Upper lobe of right lung (tissue), 1 donor: ENCODE measurements at regions not wholly inside any gene's neighbourhood (a gene's known extent, or its start where the extent isn't known, plus 50 kb on each side); places are given as distances from the start of the nearest gene placed in this dataset.

Experiments used
- ATAC-seq: fragments of 200-7000 bp; cut with Tn5 transposase; one replicate; pipeline ENCODE4 v1.9.1; 2020; ENCODE audit warnings: mild to moderate bottlenecking, moderate library complexity
- DNase-seq: peaks from one replicate; pipeline ENCODE4 v3.0.0-alpha.2; 2020
- H3K27ac ChIP-seq: fragments of 200-600 bp; one replicate; pipeline ENCODE4 v1.8.0; 2022
- H3K27me3 ChIP-seq: fragments of 200-600 bp; one replicate; pipeline ENCODE4 v1.8.0; 2022; ENCODE audit warnings: mild to moderate bottlenecking
- H3K36me3 ChIP-seq: fragments of 200-600 bp; one replicate; pipeline ENCODE4 v1.8.0; 2022
- H3K4me1 ChIP-seq: fragments of 200-600 bp; one replicate; pipeline ENCODE4 v1.8.0; 2022
- H3K4me3 ChIP-seq: fragments of 200-600 bp; one replicate; pipeline ENCODE4 v1.8.0; 2022; ENCODE audit warnings: mild to moderate bottlenecking
- H3K9me3 ChIP-seq: fragments of 200-600 bp; one replicate; pipeline ENCODE4 v1.8.0; 2022
- intact Hi-C: fragments of 100-400 bp; cut with DNase I; formaldehyde crosslinking; loops from one replicate; pipeline ENCODE4 v1.11.0; 2022
- TF ChIP-seq, protein P1 (sequence below): fragments of 200-600 bp; IDR thresholded peaks from one replicate; pipeline ENCODE4 v1.8.0; 2022; ENCODE audit warnings: antibody characterized with exemption
- donor health status: DM: no; HTN: yes; CAD: no; lungs with severe emphysema.

DNA sequence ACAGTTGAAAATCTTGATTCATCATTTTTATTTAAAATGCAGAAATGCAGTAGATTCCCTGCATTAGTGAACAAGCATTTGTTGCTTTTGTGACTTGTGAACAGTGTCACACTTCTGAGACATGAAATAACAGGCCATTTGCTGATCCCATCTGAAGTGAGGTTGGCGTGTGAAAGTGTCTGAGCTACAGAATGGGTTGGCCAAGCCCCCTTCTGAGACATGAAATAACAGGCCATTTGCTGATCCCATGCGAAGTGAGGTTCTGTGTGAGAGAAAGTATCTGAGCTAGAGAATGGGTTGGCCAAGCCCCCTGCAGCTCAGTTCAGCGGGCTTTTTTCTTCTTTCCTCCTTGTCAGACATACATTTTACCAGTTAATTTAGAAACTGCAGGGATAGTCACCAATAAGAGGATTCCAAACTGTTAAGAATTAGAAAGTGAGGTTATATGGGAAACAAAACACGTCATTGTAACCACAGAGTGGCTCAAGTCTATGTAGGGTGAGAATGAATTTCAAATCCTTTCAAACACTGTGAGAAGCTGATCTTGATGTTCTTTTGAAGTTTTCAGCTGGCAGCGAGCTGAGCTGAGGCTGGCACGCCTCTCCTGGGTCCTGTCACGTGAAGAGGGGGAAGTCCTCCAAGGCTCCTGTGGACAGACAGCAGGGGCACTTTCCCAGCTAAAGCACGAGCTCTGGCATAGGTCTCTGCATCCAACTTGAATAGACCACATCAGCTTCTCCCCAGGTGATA lies 339.2 kb upstream of the SALL3 start:
- intact Hi-C loops, result no loop called here
- Histone ChIP-seq H3K36me3 (no peaks in the 10 kb centered on the region), H3K9me3 (no peaks in the 10 kb centered on the region), H3K4me1 (peaks cover 7% of the 10 kb centered on the region), H3K4me3 (no peak overlapping the region), H3K27me3 (no peaks in the 10 kb centered on the region), H3K27ac (no peak overlapping the region)
- peak; percentile 23 for ATAC-seq
- TF ChIP-seq, protein P1, sequence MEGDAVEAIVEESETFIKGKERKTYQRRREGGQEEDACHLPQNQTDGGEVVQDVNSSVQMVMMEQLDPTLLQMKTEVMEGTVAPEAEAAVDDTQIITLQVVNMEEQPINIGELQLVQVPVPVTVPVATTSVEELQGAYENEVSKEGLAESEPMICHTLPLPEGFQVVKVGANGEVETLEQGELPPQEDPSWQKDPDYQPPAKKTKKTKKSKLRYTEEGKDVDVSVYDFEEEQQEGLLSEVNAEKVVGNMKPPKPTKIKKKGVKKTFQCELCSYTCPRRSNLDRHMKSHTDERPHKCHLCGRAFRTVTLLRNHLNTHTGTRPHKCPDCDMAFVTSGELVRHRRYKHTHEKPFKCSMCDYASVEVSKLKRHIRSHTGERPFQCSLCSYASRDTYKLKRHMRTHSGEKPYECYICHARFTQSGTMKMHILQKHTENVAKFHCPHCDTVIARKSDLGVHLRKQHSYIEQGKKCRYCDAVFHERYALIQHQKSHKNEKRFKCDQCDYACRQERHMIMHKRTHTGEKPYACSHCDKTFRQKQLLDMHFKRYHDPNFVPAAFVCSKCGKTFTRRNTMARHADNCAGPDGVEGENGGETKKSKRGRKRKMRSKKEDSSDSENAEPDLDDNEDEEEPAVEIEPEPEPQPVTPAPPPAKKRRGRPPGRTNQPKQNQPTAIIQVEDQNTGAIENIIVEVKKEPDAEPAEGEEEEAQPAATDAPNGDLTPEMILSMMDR, result no peak
- no peak for DNase-seq

GRCh38 chr18:78641689-78642231 lies 337.9 kb upstream of the SALL3 start:
- H3K4me1 ChIP-seq, result peaks cover 7% of the 10 kb centered on the region

DNA sequence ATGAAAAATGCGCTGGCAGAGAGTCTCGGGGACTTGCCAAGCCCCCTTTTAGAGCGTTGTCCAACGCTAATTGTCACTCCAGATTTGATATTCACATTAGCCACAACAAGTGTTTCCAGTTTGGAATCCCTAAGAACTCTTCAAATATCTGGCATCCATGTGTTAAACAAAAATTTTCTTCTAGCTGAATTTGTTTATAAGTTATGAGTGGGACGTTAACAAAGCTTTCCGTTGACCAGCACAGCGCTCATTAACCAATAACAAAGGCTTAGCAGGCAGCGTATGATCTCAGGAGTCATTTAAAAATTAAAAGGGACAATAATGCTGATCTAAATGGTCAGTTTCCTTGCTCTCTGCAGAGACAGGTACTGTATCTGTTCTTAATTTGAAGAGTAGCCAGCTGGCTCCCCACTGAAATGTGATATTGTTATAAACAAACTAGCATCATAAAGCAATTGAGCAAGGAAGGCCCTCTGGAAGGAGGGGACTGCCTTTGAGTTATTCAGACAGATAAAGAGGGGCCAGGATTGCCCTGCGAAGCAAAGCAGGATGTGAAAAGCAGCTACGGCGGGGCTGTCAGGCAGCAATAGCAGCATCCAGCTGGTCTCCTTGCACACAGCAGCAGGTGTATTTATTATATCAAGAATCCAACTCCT lies 337.2 kb upstream of the SALL3 start:
- Histone ChIP-seq H3K27me3 (no peaks in the 10 kb centered on the region), H3K36me3 (no peaks in the 10 kb centered on the region), H3K4me1 (peaks cover 7% of the 10 kb centered on the region), H3K27ac (no peak overlapping the region), H3K4me3 (no peak overlapping the region), H3K9me3 (no peaks in the 10 kb centered on the region)
- TF ChIP-seq, protein P1, result no peak
- intact Hi-C loops, result no loop called here
- no peak for DNase-seq
- ATAC-seq, result no peak

More at GRCh38 chr18:78641689-78642231, 337.9 kb upstream of the SALL3 start:
- Histone ChIP-seq H3K36me3 (no peaks in the 10 kb centered on the region), H3K9me3 (no peaks in the 10 kb centered on the region), H3K27ac (no peak overlapping the region), H3K4me3 (no peak overlapping the region), H3K27me3 (no peaks in the 10 kb centered on the region)
- ATAC-seq (peak; percentile 61), DNase-seq (no peak)
- intact Hi-C loops, result no loop called here
- TF ChIP-seq, protein P1, result no peak

GRCh38 chr18:78643004-78643403 lies 336.6 kb upstream of the SALL3 start:
- intact Hi-C loops, result no loop called here
- TF ChIP-seq, protein P1, result no peak
- peak; percentile 70 for ATAC-seq

DNA sequence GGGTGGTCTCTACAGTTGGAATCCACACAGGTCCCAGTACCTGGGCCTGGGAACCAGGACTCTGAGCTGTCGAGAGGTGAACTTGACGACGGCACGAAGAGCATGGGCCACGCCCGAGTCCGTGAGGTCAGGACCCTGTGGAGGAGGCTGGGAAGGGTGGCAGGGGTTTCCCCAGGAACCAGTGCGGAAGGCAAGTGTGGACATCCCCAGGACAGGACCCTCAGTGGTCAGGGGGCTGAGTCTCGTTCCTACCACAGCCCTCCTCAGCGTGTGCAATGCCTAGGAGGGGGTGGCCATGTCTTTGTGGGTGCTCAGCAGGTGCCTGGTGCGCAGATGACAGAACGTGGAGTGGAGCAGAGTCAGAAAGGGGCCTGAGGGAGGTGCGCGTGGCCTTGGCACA lies 335.6 kb upstream of the SALL3 start:
- Histone ChIP-seq H3K27me3 (no peaks in the 10 kb centered on the region), H3K9me3 (no peaks in the 10 kb centered on the region), H3K27ac (no peak overlapping the region), H3K36me3 (no peaks in the 10 kb centered on the region), H3K4me1 (peaks cover 7% of the 10 kb centered on the region), H3K4me3 (no peak overlapping the region)
- TF ChIP-seq, protein P1, result no peak
- intact Hi-C loops, result no loop called here
- DNase-seq, result no peak
- no peak for ATAC-seq

More at GRCh38 chr18:78643004-78643403, 336.6 kb upstream of the SALL3 start:
- DNase-seq, result no peak
- H3K4me3 ChIP-seq, result no peak overlapping the region
- H3K27ac ChIP-seq, result no peak overlapping the region
- H3K27me3 ChIP-seq, result no peaks in the 10 kb centered on the region
- no peaks in the 10 kb centered on the region for H3K36me3 ChIP-seq
- H3K4me1 ChIP-seq, result peaks cover 7% of the 10 kb centered on the region
- no peaks in the 10 kb centered on the region for H3K9me3 ChIP-seq
